Tibial artery (tissue), 4 donors: ENCODE measurements at regions not wholly inside any gene's neighbourhood (a gene's known extent, or its start where the extent isn't known, plus 50 kb on each side); places are given as distances from the start of the nearest gene placed in this dataset.
"Not testable (repeated sequence)": the region's sequence is repeated elsewhere in the genome, so short reads cannot be mapped to it uniquely, and the experiment has no call there.

Experiments used
- DNase-seq, 2 donors: peaks; one replicate each; pipeline ENCODE4 v3.0.0-alpha.2; 2019
- H3K27ac ChIP-seq, 2 donors: fragments of 200-600 bp; sonication (generic) in 1 of 2; 1 replicate in 1 of 2; 2 replicates in 1 of 2; pipeline ENCODE4 v1.5.1; 2018 to 2019; ENCODE audit warnings: mild to moderate bottlenecking in 1 of 2
- H3K27me3 ChIP-seq, 2 donors: fragments of 200-600 bp; sonication (generic) in 1 of 2; one replicate each; pipeline versions ENCODE4 v1.5.1 to v1.6.0; 2016 to 2019
- H3K36me3 ChIP-seq, 3 donors: fragments of 200-600 bp; sonication (generic) in 2 of 3; one replicate each; pipeline ENCODE4 v1.5.1; 2016 to 2019; ENCODE audit warnings: mild to moderate bottlenecking in 2 of 3
- H3K4me1 ChIP-seq, 4 donors: fragments of 200-600 bp; sonication (generic) in 2 of 4; 1 replicate in 3 of 4; 2 replicates in 1 of 4; pipeline ENCODE4 v1.5.1; 2016 to 2019
- H3K4me3 ChIP-seq, 2 donors: fragments of 200-600 bp; sonication (generic) in 1 of 2; 1 replicate in 1 of 2; 2 replicates in 1 of 2; pipeline ENCODE4 v1.5.1; 2018 to 2019; ENCODE audit warnings: mild to moderate bottlenecking in 2 of 2
- H3K9me3 ChIP-seq, 3 donors: fragments of 200-600 bp; sonication (generic) in 1 of 3; one replicate each; pipeline ENCODE4 v1.5.1; 2016 to 2019
- CTCF ChIP-seq, 2 experiments: fragments of 200-600 bp in 1 of 2; fragments of 450-650 bp in 1 of 2; IDR thresholded peaks; one replicate each; pipeline ENCODE4 v1.5.1; 2017 to 2019; ENCODE audit warnings: antibody characterized with exemption in 2 of 2, mild to moderate bottlenecking in 1 of 2, moderate library complexity in 1 of 2
- intact Hi-C: fragments of 100-400 bp; cut with DNase I; formaldehyde crosslinking; loops from one replicate; pipeline ENCODE4 v1.15.0; 2023; ENCODE audit warnings: low total_unique reads

GRCh38 chr1:190688096-190688495 lies 210.4 kb upstream of the BRINP3 start:
- Histone ChIP-seq H3K4me1 (no peaks in the 10 kb centered on the region), H3K9me3 (no peaks in the 10 kb centered on the region), H3K36me3 (no peaks in the 10 kb centered on the region), H3K4me3 (no peak overlapping the region), H3K27ac (no peak overlapping the region), H3K27me3 (no peaks in the 10 kb centered on the region)
- TF ChIP-seq CTCF (IDR thresholded peaks at IDR 0.05), result no peak
- DNase-seq, result no peak
- intact Hi-C loops, result no loop called here

GRCh38 chr1:190698488-190698887 lies 220.8 kb upstream of the BRINP3 start:
- H3K36me3 ChIP-seq, H3K9me3 ChIP-seq, H3K4me1 ChIP-seq, H3K4me3 ChIP-seq, H3K27me3 ChIP-seq, intact Hi-C loops, H3K27ac ChIP-seq, DNase-seq: not testable (repeated sequence)

GRCh38 chr1:190699165-190699564 lies 221.5 kb upstream of the BRINP3 start:
- no peak for TF ChIP-seq CTCF (IDR thresholded peaks at IDR 0.05)
- Histone ChIP-seq H3K4me3 (no peak overlapping the region), H3K4me1 (no peaks in the 10 kb centered on the region), H3K9me3 (no peaks in the 10 kb centered on the region), H3K36me3 (no peaks in the 10 kb centered on the region), H3K27me3 (no peaks in the 10 kb centered on the region), H3K27ac (no peak overlapping the region)
- DNase-seq, result no peak
- intact Hi-C loops, result no loop called here

- Histone ChIP-seq H3K4me1 (no peaks in the 10 kb centered on the region), H3K27ac (no peak overlapping the region), H3K9me3 (no peaks in the 10 kb centered on the region), H3K4me3 (no peak overlapping the region), H3K27me3 (no peaks in the 10 kb centered on the region), H3K36me3 (no peaks in the 10 kb centered on the region)
- no peak for TF ChIP-seq CTCF (IDR thresholded peaks at IDR 0.05)
- no peak for DNase-seq
- intact Hi-C loops, result no loop called here
These were observed 230.9 kb upstream of the BRINP3 start for GRCh38 chr1:190708418-190709057.

- TF ChIP-seq CTCF (IDR thresholded peaks at IDR 0.05), result no peak
- H3K9me3 ChIP-seq, result no peaks in the 10 kb centered on the region
- H3K27ac ChIP-seq, result no peak overlapping the region
- H3K4me3 ChIP-seq, result no peak overlapping the region
- intact Hi-C loops, result no loop called here
- DNase-seq, result no peak
- H3K4me1 ChIP-seq, result no peaks in the 10 kb centered on the region
- H3K27me3 ChIP-seq, result no peaks in the 10 kb centered on the region
- no peaks in the 10 kb centered on the region for H3K36me3 ChIP-seq
These were observed 233.4 kb upstream of the BRINP3 start for GRCh38 chr1:190711069-190711468.

- no peak overlapping the region for H3K4me3 ChIP-seq
- no peaks in the 10 kb centered on the region for H3K27me3 ChIP-seq
- no peak for TF ChIP-seq CTCF (IDR thresholded peaks at IDR 0.05)
- H3K27ac ChIP-seq, result no peak overlapping the region
- no peak for DNase-seq
- no peaks in the 10 kb centered on the region for H3K4me1 ChIP-seq
- peaks cover 0 to 3% (median 0%) of the 10 kb centered on the region in 3 donors for H3K9me3 ChIP-seq
- intact Hi-C loops, result no loop called here
- no peaks in the 10 kb centered on the region for H3K36me3 ChIP-seq
These were observed 239.4 kb upstream of the BRINP3 start for GRCh38 chr1:190717055-190717454.
